HFF-Myc (cell line): ENCODE measurements at regions not wholly inside any gene's neighbourhood (a gene's known extent, or its start where the extent isn't known, plus 50 kb on each side); places are given as distances from the start of the nearest gene placed in this dataset.

Source experiments
- DNase-seq: peaks from one replicate; pipeline ENCODE4 v3.0.0-alpha.2; 2011; ENCODE audit warnings: low read depth; ENCODE audit errors: extremely low read depth
- H3K4me3 ChIP-seq: replicated peaks from 2 replicates; pipeline ENCODE4 v1.5.1; 2011; ENCODE audit warnings: low read depth, mild to moderate bottlenecking, control low read depth, low read length
- CTCF ChIP-seq: IDR thresholded peaks from 2 replicates; pipeline ENCODE4 v1.5.1; 2012; ENCODE audit warnings: mild to moderate bottlenecking, low read depth, low read length, control low read depth; ENCODE audit errors: missing control alignments

GRCh38 chr20:40738976-40739375 is 49.9 kb upstream of the MAFB start:
- TF ChIP-seq CTCF = no peak
- DNase-seq = no peak
- H3K4me3 ChIP-seq = no peak overlapping the region

GRCh38 chr20:40739841-40740240 is 50.8 kb upstream of the MAFB start:
- TF ChIP-seq CTCF = no peak
- no peak for DNase-seq
- H3K4me3 ChIP-seq = no peak overlapping the region

- H3K4me3 ChIP-seq = no peak overlapping the region
- no peak for DNase-seq
- peak; percentile 80 for TF ChIP-seq CTCF
These were observed 52.6 kb upstream of the MAFB start for GRCh38 chr20:40741507-40742106.

- DNase-seq = no peak
- no peak for TF ChIP-seq CTCF
- no peak overlapping the region for H3K4me3 ChIP-seq
These were observed 54.2 kb upstream of the MAFB start for GRCh38 chr20:40743141-40743775.

- no peak for TF ChIP-seq CTCF
- no peak overlapping the region for H3K4me3 ChIP-seq
- DNase-seq = no peak
These were observed 55.2 kb upstream of the MAFB start for GRCh38 chr20:40744072-40744817.

GRCh38 chr20:40744818-40745175 is 55.8 kb upstream of the MAFB start:
- no peak for TF ChIP-seq CTCF
- DNase-seq = no peak
- no peak overlapping the region for H3K4me3 ChIP-seq

GRCh38 chr20:40746251-40746650 is 57.2 kb upstream of the MAFB start:
- TF ChIP-seq CTCF = no peak

More at GRCh38 chr20:40746251-40746650, 57.2 kb upstream of the MAFB start:
- no peak overlapping the region for H3K4me3 ChIP-seq
- no peak for DNase-seq
